ENCODE measurements at regions not wholly inside any gene's neighbourhood (a gene's known extent, or its start where the extent isn't known, plus 50 kb on each side); places are given as distances from the start of the nearest gene placed in this dataset.
"Not testable (repeated sequence)": the region's sequence is repeated elsewhere in the genome, so short reads cannot be mapped to it uniquely, and the experiment has no call there.

DNA sequence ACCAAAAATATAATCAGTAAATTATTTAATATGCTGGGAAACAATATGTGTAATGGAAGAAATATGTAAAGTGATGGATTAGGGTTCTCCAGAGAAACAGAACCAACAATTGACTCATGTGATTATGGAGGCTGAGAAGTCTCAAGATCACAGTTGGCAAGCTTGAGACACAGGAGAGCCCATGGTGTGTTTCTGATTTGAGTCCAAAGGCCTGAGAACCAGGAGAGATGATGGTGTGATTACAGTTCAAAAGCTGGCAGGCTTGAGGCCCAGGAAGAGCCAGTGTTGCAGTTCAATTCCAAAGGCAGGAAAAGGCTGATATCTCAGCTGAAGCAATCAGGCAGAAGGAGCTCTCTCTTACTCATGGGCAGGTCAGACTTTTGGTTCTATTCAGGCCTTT is 138.8 kb upstream of the NBPF11 start:
- H3K9me3 ChIP-seq = no peaks in the 10 kb centered on the region
- in situ Hi-C loops (cut with MboI; ENCODE audit: low pct_ligation_motif_present in 1 of 4, low pct_unique_long_range_greater_than_20kb in 1 of 4, low sequenced_read_pairs in 3 of 4) (no loop called here), intact Hi-C loops (cut with DNase I; ENCODE audit: low total_unique reads) (no loop called here)
- H3K27ac ChIP-seq = no peak overlapping the region
- TF ChIP-seq CTCF (IDR thresholded peaks at IDR 0.05) (no peak), POLR2A (IDR thresholded peaks at IDR 0.05) (no peak), EP300 (IDR thresholded peaks at IDR 0.05; ENCODE audit: low read depth) (no peak), POLR2AphosphoS5 (IDR thresholded peaks at IDR 0.05) (no peak)
- H3K4me1 ChIP-seq = no peaks in the 10 kb centered on the region
- no peaks in the 10 kb centered on the region for H3K27me3 ChIP-seq
- no peaks in the 10 kb centered on the region for H3K36me3 ChIP-seq
- DNase-seq = no peak
- H3K4me3 ChIP-seq = no peak overlapping the region

GRCh38 chr1:148289647-148290046 is 137.6 kb upstream of the NBPF11 start:
- no peak overlapping the region for H3K4me3 ChIP-seq
- intact Hi-C loops (cut with DNase I; ENCODE audit: low total_unique reads) (no loop called here), in situ Hi-C loops (cut with MboI; ENCODE audit: low pct_ligation_motif_present in 1 of 4, low pct_unique_long_range_greater_than_20kb in 1 of 4, low sequenced_read_pairs in 3 of 4) (no loop called here)
- no peaks in the 10 kb centered on the region for H3K4me1 ChIP-seq
- TF ChIP-seq POLR2AphosphoS5 (IDR thresholded peaks at IDR 0.05) = no peak
- TF ChIP-seq EP300 (IDR thresholded peaks at IDR 0.05; ENCODE audit: low read depth) = no peak
- TF ChIP-seq CTCF (IDR thresholded peaks at IDR 0.05) = no peak
- TF ChIP-seq POLR2A (IDR thresholded peaks at IDR 0.05) = no peak
- DNase-seq = no peak
- no peaks in the 10 kb centered on the region for H3K36me3 ChIP-seq
- H3K9me3 ChIP-seq = no peaks in the 10 kb centered on the region
- no peaks in the 10 kb centered on the region for H3K27me3 ChIP-seq
- H3K27ac ChIP-seq = no peak overlapping the region

- intact Hi-C loops (cut with DNase I; ENCODE audit: low total_unique reads); H3K4me3 ChIP-seq; H3K27ac ChIP-seq; H3K4me1 ChIP-seq; in situ Hi-C loops (cut with MboI; ENCODE audit: low pct_ligation_motif_present in 1 of 4, low pct_unique_long_range_greater_than_20kb in 1 of 4, low sequenced_read_pairs in 3 of 4); DNase-seq; H3K27me3 ChIP-seq; H3K36me3 ChIP-seq; H3K9me3 ChIP-seq: not testable (repeated sequence)
- WGBS, 2 donors (ENCODE audit: low coverage in 1 of 2) = 59 to 71% methylated on average over 1 to 2 of the region's 2 CpGs
These were observed 133.9 kb upstream of the NBPF11 start for GRCh38 chr1:148285946-148286345.

DNA sequence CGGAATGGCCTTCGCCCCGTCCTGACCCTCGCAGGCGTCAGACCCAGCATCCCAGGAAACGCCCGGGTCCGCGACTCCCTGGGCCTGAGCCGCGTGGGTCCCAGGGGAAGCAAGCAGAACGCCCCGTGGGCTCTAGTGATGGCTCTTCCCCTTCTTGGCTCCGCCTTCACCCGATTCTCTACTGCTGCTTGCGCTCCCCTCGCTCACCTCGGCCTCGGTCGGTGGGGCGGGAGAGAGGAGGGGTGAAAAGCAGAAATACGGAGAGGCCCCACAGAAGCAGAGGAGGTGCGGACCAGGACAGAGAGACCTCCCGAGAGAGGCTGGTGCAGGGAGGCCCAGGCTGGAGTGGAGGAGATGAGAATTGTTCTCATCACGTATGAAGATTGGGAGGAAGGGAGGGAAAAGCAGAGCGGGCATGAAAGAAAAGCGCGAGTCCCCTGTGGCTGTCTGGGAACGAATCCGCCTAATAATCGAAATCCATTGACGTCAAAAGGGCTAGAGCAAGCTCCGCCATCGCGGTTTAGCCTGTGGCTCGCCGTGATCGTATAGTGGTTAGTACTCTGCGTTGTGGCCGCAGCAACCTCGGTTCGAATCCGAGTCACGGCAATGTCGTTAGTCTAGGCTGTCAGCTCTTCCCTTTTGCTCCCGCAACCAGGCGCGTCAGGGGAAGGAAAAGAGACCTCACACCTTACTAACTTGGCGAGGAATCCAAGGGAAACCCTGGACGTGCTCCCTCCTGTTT is 128.9 kb upstream of the NBPF11 start:
- Histone ChIP-seq H3K27ac (peak overlapping the region in 1 of 4 donors; percentile 37), H3K27me3 (peaks cover 43% of the 10 kb centered on the region), H3K4me3 (peak overlapping the region in 2 of 4 donors; percentile 17 to 35)
- intact Hi-C loops (cut with DNase I; ENCODE audit: low total_unique reads); H3K9me3 ChIP-seq; DNase-seq; in situ Hi-C loops (cut with MboI; ENCODE audit: low pct_ligation_motif_present in 1 of 4, low pct_unique_long_range_greater_than_20kb in 1 of 4, low sequenced_read_pairs in 3 of 4); H3K4me1 ChIP-seq; H3K36me3 ChIP-seq: not testable (repeated sequence)
- no CpG with 5 or more reads among the region's 50 CpGs for WGBS, 2 donors (ENCODE audit: low coverage in 1 of 2)

GRCh38 chr1:148279002-148279542 is 127.0 kb upstream of the NBPF11 start:
- H3K4me3 ChIP-seq; H3K36me3 ChIP-seq; H3K9me3 ChIP-seq; intact Hi-C loops (cut with DNase I; ENCODE audit: low total_unique reads); DNase-seq; H3K4me1 ChIP-seq; H3K27ac ChIP-seq; in situ Hi-C loops (cut with MboI; ENCODE audit: low pct_ligation_motif_present in 1 of 4, low pct_unique_long_range_greater_than_20kb in 1 of 4, low sequenced_read_pairs in 3 of 4): not testable (repeated sequence)
- H3K27me3 ChIP-seq = peaks cover 58% of the 10 kb centered on the region
- WGBS, 2 donors (ENCODE audit: low coverage in 1 of 2) = 75 to 90% methylated on average over 3 to 5 of the region's 5 CpGs

GRCh38 chr1:148277865-148278279 is 125.8 kb upstream of the NBPF11 start:
- H3K4me1 ChIP-seq; DNase-seq; H3K36me3 ChIP-seq; H3K9me3 ChIP-seq; H3K4me3 ChIP-seq; intact Hi-C loops (cut with DNase I; ENCODE audit: low total_unique reads); in situ Hi-C loops (cut with MboI; ENCODE audit: low pct_ligation_motif_present in 1 of 4, low pct_unique_long_range_greater_than_20kb in 1 of 4, low sequenced_read_pairs in 3 of 4); H3K27ac ChIP-seq: not testable (repeated sequence)
- WGBS, 2 donors (ENCODE audit: low coverage in 1 of 2) = 22 to 24% methylated on average over 1 to 2 of the region's 2 CpGs
- H3K27me3 ChIP-seq = peaks cover 65% of the 10 kb centered on the region

DNA sequence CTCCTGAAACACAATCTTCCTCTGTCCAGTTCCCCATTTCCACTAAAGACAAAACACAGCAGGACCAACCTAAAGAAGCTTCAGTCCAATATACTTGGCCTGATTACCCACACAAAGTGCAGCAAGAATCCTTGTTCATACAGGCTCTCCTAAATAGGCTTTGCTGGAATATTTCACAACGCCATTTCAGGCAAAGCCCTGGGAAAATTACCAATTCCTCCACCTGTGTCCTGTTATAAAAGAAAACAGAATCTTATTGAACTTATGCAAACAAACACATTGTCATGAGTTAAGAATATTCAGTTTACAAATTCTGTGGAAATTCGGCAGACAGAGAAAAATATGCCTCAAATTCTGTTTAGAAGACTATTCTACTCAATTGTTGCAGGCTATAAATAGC is 115.0 kb upstream of the NBPF11 start:
- H3K27ac ChIP-seq; in situ Hi-C loops (cut with MboI; ENCODE audit: low pct_ligation_motif_present in 1 of 4, low pct_unique_long_range_greater_than_20kb in 1 of 4, low sequenced_read_pairs in 3 of 4); H3K4me3 ChIP-seq; H3K9me3 ChIP-seq; H3K36me3 ChIP-seq; DNase-seq; H3K4me1 ChIP-seq; H3K27me3 ChIP-seq; intact Hi-C loops (cut with DNase I; ENCODE audit: low total_unique reads): not testable (repeated sequence)
- 73 to 86% methylated on average over 1 to 2 of the region's 2 CpGs for WGBS, 2 donors (ENCODE audit: low coverage in 1 of 2)

Data from transverse colon (tissue), 4 donors.